ENCODE measurements at regions not wholly inside any gene's neighbourhood (a gene's known extent, or its start where the extent isn't known, plus 50 kb on each side); places are given as distances from the start of the nearest gene placed in this dataset.

GRCh38 chr15:39451871-39452270 is 129.0 kb upstream of the THBS1 start:
- TF ChIP-seq POLR2AphosphoS5 (IDR thresholded peaks at IDR 0.05; ENCODE audit: low read depth, low read length): no peak
- no peak for TF ChIP-seq ELF1 (CRISPR knock-in tag; IDR thresholded peaks at IDR 0.05)
- TF ChIP-seq GTF2F1 (IDR thresholded peaks at IDR 0.05; ENCODE audit: low read length): no peak
- TF ChIP-seq, protein P1, sequence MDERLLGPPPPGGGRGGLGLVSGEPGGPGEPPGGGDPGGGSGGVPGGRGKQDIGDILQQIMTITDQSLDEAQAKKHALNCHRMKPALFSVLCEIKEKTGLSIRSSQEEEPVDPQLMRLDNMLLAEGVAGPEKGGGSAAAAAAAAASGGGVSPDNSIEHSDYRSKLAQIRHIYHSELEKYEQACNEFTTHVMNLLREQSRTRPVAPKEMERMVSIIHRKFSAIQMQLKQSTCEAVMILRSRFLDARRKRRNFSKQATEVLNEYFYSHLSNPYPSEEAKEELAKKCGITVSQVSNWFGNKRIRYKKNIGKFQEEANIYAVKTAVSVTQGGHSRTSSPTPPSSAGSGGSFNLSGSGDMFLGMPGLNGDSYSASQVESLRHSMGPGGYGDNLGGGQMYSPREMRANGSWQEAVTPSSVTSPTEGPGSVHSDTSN (CRISPR knock-in tag; IDR thresholded peaks at IDR 0.05): no peak
